SU-DHL-6 (cell line): ENCODE measurements at regions not wholly inside any gene's neighbourhood (a gene's known extent, or its start where the extent isn't known, plus 50 kb on each side); places are given as distances from the start of the nearest gene placed in this dataset.

Source experiments
- H2AFZ ChIP-seq: fragments of 200-600 bp; sonication (generic); 2 replicates; pipeline ENCODE4 v1.6.1; 2014; ENCODE audit warnings: low read depth, mild to moderate bottlenecking, moderate library complexity, mixed read lengths, antibody characterized with exemption, low read length; ENCODE audit not compliant: severe bottlenecking
- H3F3A ChIP-seq: fragments of 200-600 bp; shearing (Covaris generic); 2 replicates; pipeline ENCODE4 v1.6.0; 2016; ENCODE audit warnings: antibody characterized with exemption, mild to moderate bottlenecking; ENCODE audit not compliant: insufficient read depth
- H3K27ac ChIP-seq: fragments of 200-600 bp; sonication (generic); 2 replicates; pipeline ENCODE4 v1.5.1; 2016; ENCODE audit warnings: low read depth, mild to moderate bottlenecking, low read length, moderate library complexity, mixed read lengths
- H3K27me3 ChIP-seq: fragments of 200-600 bp; sonication (generic), shearing (Covaris generic); 2 replicates; pipeline ENCODE4 v1.6.0; 2014; ENCODE audit warnings: mild to moderate bottlenecking, low read length
- H3K36me3 ChIP-seq: fragments of 200-600 bp; sonication (generic); 2 replicates; pipeline ENCODE4 v1.6.1; 2014; ENCODE audit warnings: mild to moderate bottlenecking, low read length, mixed read lengths
- H3K4me2 ChIP-seq: fragments of 300-600, 200-600 bp; shearing (Covaris generic), sonication (generic); 2 replicates; pipeline ENCODE4 v1.6.0; 2014; ENCODE audit warnings: low read length, low read depth, mild to moderate bottlenecking; ENCODE audit not compliant: poor library complexity, severe bottlenecking
- H3K4me3 ChIP-seq: fragments of 200-600 bp; sonication (generic); 2 replicates; pipeline ENCODE4 v1.5.1; 2014; ENCODE audit warnings: antibody characterized with exemption, low read length, mild to moderate bottlenecking, mixed read lengths; ENCODE audit not compliant: insufficient read depth, poor library complexity, severe bottlenecking
- H3K79me2 ChIP-seq: fragments of 200-600 bp; sonication (generic); 2 replicates; pipeline ENCODE4 v1.6.1; 2014; ENCODE audit warnings: mild to moderate bottlenecking, low read length, moderate library complexity; ENCODE audit not compliant: insufficient read depth
- H3K9ac ChIP-seq: fragments of 200-600 bp; sonication (generic); 2 replicates; pipeline ENCODE4 v1.7.0; 2014; ENCODE audit warnings: mild to moderate bottlenecking, low read length
- H3K9me2 ChIP-seq: fragments of 200-600 bp; sonication (generic); replicated peaks from 2 replicates; pipeline ENCODE4 v1.6.1; 2014; ENCODE audit warnings: low read length; ENCODE audit not compliant: insufficient read depth
- H3K9me3 ChIP-seq: fragments of 200-600 bp; sonication (generic); 2 replicates; pipeline ENCODE4 v1.6.1; 2014; ENCODE audit warnings: low read length, mixed read lengths; ENCODE audit not compliant: insufficient read depth
- H4K20me1 ChIP-seq: fragments of 200-600 bp; sonication (generic); 2 replicates; pipeline ENCODE4 v1.6.1; 2014; ENCODE audit warnings: low read depth, mild to moderate bottlenecking, antibody characterized with exemption, low read length, moderate library complexity, mixed read lengths
- EZH2phosphoT487 ChIP-seq: fragments of 200-600 bp; sonication (generic), shearing (Covaris generic); conservative IDR thresholded peaks from 2 replicates; pipeline ENCODE4 v1.6.1; 2018; ENCODE audit warnings: mild to moderate bottlenecking, antibody characterized with exemption, low read length, moderate library complexity, mixed read lengths
- TF ChIP-seq, protein P1 (sequence below): fragments of 200-600 bp; sonication (generic); IDR thresholded peaks from one replicate; pipeline ENCODE4 v1.5.1; 2017; ENCODE audit warnings: antibody characterized with exemption, mild to moderate bottlenecking, low read length, moderate library complexity; ENCODE audit not compliant: insufficient read depth, poor library complexity, severe bottlenecking

DNA sequence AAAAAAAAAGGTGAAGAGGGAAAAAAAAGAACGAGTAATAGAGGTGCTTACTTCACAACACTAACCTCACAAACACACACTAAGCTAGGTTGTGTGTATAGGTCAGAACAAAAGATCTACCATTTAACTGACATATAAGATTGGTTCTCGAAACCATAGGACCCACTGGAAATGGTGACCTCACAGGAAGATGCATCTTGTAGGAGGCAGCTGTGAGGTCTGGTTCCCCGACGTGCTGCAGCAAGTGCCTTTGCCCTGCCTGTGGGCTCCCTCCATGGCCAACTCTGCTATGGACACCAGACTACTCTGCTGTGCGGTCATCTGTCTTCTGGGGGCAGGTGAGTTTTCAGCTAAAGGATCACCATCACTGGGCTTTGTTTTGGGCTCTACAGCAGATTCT lies 133.8 kb upstream of the PRSS1 start:
- no peaks in the 10 kb centered on the region for H3K27me3 ChIP-seq
- H3K9me2 ChIP-seq, result no peaks in the 10 kb centered on the region
- no peak overlapping the region for H2AFZ ChIP-seq
- no peak overlapping the region for H3K4me2 ChIP-seq
- TF ChIP-seq EZH2phosphoT487, result no peak
- TF ChIP-seq, protein P1, sequence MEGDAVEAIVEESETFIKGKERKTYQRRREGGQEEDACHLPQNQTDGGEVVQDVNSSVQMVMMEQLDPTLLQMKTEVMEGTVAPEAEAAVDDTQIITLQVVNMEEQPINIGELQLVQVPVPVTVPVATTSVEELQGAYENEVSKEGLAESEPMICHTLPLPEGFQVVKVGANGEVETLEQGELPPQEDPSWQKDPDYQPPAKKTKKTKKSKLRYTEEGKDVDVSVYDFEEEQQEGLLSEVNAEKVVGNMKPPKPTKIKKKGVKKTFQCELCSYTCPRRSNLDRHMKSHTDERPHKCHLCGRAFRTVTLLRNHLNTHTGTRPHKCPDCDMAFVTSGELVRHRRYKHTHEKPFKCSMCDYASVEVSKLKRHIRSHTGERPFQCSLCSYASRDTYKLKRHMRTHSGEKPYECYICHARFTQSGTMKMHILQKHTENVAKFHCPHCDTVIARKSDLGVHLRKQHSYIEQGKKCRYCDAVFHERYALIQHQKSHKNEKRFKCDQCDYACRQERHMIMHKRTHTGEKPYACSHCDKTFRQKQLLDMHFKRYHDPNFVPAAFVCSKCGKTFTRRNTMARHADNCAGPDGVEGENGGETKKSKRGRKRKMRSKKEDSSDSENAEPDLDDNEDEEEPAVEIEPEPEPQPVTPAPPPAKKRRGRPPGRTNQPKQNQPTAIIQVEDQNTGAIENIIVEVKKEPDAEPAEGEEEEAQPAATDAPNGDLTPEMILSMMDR, result no peak
- H3K27ac ChIP-seq, result no peak overlapping the region
- no peaks in the 10 kb centered on the region for H3K9me3 ChIP-seq
- H3K4me3 ChIP-seq, result no peak overlapping the region
- H3K79me2 ChIP-seq, result no peaks in the 10 kb centered on the region
- H3F3A ChIP-seq, result no peaks in the 10 kb centered on the region
- H3K9ac ChIP-seq, result no peak overlapping the region
- no peaks in the 10 kb centered on the region for H4K20me1 ChIP-seq
- H3K36me3 ChIP-seq, result no peaks in the 10 kb centered on the region

DNA sequence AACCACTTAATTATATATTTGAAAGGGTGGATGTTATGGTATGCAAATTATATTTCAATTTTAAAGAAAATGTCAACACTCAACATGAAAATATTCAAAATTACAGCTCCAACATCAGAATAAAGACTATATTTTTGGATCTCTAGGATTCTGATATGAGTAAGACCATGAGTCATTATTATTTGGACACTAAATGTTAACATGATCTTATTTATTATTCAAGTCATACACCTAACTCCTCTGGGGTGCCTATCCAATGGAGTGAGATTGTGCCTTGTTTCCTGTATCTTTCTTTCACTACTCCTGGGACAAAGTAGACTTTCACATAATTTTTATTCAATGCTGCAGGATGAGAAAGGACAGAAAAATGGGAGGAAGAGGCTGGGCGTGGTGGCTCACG lies 135.2 kb upstream of the PRSS1 start:
- H4K20me1 ChIP-seq, result no peaks in the 10 kb centered on the region
- no peak overlapping the region for H2AFZ ChIP-seq

DNA sequence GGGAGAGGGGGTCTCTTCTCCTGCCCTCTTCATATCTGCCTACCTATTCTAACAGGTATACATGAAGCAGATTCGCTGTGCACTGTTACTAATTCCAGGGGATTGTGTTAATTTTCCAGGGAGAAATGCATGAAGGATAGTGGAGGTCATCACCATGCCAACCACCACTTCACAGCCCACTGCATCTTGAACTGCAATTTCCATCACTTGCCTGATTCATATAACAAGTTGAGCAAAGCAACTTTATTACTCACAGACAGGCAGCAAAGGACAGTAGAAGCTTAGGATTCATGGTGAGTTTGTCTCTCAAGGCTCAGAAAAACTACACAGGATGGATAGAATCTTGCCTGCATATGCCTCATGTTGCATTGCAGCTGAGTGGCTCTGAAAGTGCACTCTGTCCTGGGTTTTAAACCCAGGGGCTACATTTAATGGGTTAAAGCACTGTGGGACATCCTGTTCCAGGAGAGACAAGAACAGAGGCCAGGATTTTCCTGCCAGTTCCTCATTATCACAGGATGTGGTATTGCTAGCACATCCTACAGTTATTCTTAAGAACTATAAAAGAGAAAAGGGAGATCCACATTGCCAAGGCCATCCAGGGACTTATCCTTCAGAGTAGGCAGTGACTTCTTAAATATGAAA lies 136.9 kb upstream of the PRSS1 start:
- Histone ChIP-seq H3K4me3 (no peak overlapping the region), H2AFZ (no peak overlapping the region), H3K27me3 (no peaks in the 10 kb centered on the region), H3K9me3 (no peaks in the 10 kb centered on the region), H3K27ac (no peak overlapping the region), H3K9me2 (no peaks in the 10 kb centered on the region), H4K20me1 (no peaks in the 10 kb centered on the region), H3K4me2 (no peak overlapping the region), H3K36me3 (no peaks in the 10 kb centered on the region), H3F3A (no peaks in the 10 kb centered on the region), H3K79me2 (no peaks in the 10 kb centered on the region), H3K9ac (no peak overlapping the region)
- TF ChIP-seq, protein P1, result no peak
- TF ChIP-seq EZH2phosphoT487, result no peak

More for the DNA sequence above, 135.2 kb upstream of the PRSS1 start:
- H3F3A ChIP-seq, result no peaks in the 10 kb centered on the region
- no peak overlapping the region for H3K4me2 ChIP-seq
- no peaks in the 10 kb centered on the region for H3K36me3 ChIP-seq
- no peaks in the 10 kb centered on the region for H3K27me3 ChIP-seq
- no peaks in the 10 kb centered on the region for H3K9me2 ChIP-seq
- no peak overlapping the region for H3K9ac ChIP-seq
- no peaks in the 10 kb centered on the region for H3K79me2 ChIP-seq
- H3K4me3 ChIP-seq, result no peak overlapping the region
- TF ChIP-seq, protein P1, result no peak
- TF ChIP-seq EZH2phosphoT487, result no peak
- no peaks in the 10 kb centered on the region for H3K9me3 ChIP-seq
- no peak overlapping the region for H3K27ac ChIP-seq
